Vagina (tissue), 2 donors: ENCODE measurements at regions not wholly inside any gene's neighbourhood (a gene's known extent, or its start where the extent isn't known, plus 50 kb on each side); places are given as distances from the start of the nearest gene placed in this dataset.

ENCODE experiments used
- DNase-seq, 2 donors: peaks; one replicate each; pipeline ENCODE4 v3.0.0-alpha.2; 2017; ENCODE audit errors: extremely low spot score in 2 of 2
- H3K27ac ChIP-seq: fragments of 200-600 bp; sonication (generic); one replicate; pipeline ENCODE4 v1.5.1; 2019
- H3K27me3 ChIP-seq: fragments of 200-600 bp; sonication (generic); one replicate; pipeline ENCODE4 v1.5.1; 2019
- H3K36me3 ChIP-seq, 2 donors: fragments of 200-600 bp; sonication (generic); one replicate each; pipeline ENCODE4 v1.5.1; 2017 to 2019
- H3K4me1 ChIP-seq: fragments of 200-600 bp; sonication (generic); one replicate; pipeline ENCODE4 v1.5.1; 2019
- H3K4me3 ChIP-seq, 2 donors: fragments of 200-600 bp; sonication (generic); 1 replicate in 1 of 2; 2 replicates in 1 of 2; pipeline ENCODE4 v1.5.1; 2016 to 2019
- H3K9me3 ChIP-seq: fragments of 200-600 bp; sonication (generic); one replicate; pipeline ENCODE4 v1.5.1; 2019
- CTCF ChIP-seq, 3 experiments: fragments of 450-650 bp in 2 of 3; fragments of 200-600 bp in 1 of 3; sonication (generic) in 1 of 3; IDR thresholded peaks; one replicate each; pipeline ENCODE4 v1.5.1; 2017 to 2019; ENCODE audit warnings: antibody characterized with exemption in 3 of 3, mild to moderate bottlenecking in 2 of 3, moderate library complexity in 2 of 3
- POLR2A ChIP-seq, 2 donors: fragments of 450-650 bp; IDR thresholded peaks; one replicate each; pipeline ENCODE4 v1.6.1; 2017; ENCODE audit warnings: antibody characterized with exemption in 2 of 2, mild to moderate bottlenecking in 2 of 2, moderate library complexity in 2 of 2
- POLR2AphosphoS5 ChIP-seq, 2 donors: sonication (generic); formaldehyde crosslinking; IDR thresholded peaks; one replicate each; pipeline ENCODE4 v1.9.0; 2017; ENCODE audit warnings: antibody characterized with exemption in 2 of 2, mild to moderate bottlenecking in 2 of 2, low read depth in 1 of 2; ENCODE audit not compliant: insufficient read depth in 1 of 2
- intact Hi-C: fragments of 100-400 bp; cut with DNase I; formaldehyde crosslinking; loops from one replicate; pipeline ENCODE4 v1.15.1; 2023

DNA sequence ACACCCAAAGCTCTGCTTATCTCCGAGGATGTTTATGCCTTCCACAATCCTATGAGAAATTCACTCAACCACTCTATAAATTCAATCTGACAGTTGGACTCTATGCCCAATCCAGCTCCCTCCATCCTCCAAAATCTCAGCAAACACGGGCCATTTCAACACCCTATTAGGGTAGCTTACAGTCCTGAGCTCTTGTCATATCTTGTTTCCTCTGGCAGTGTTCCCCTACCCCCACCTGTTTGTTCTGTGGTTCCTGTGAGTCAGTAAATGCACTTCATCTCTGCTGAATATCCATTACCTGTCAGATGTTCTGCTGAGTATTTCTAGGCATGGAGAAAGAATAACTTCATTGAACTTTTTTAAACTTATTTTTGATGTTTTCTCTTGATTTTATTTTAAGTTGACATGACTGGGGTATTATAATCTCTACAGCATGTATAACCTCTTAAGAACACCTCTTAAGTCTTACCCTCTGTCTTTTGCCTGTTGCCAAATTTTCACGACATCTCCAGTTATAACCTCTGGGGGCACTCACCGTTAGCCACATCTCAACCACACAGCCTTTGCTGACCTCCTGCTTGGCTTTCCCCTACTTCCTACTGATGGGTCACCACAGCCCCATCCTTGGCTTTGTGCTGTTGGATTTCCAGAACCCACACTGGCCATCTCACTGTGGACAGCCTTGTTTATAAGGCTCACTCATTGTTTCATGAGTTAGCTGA, 317.0 kb upstream of the TMPO start:
- TF ChIP-seq POLR2AphosphoS5 (IDR thresholded peaks at IDR 0.05; ENCODE audit: insufficient read depth in 1 of 2, low read depth in 1 of 2) (no peak), POLR2A (IDR thresholded peaks at IDR 0.05) (no peak), CTCF (IDR thresholded peaks at IDR 0.05) (no peak)
- Histone ChIP-seq H3K9me3 (no peaks in the 10 kb centered on the region), H3K36me3 (no peaks in the 10 kb centered on the region), H3K27ac (no peak overlapping the region), H3K27me3 (no peaks in the 10 kb centered on the region), H3K4me3 (no peak overlapping the region), H3K4me1 (no peaks in the 10 kb centered on the region)
- intact Hi-C loops: no loop called here
- DNase-seq: no peak

DNA sequence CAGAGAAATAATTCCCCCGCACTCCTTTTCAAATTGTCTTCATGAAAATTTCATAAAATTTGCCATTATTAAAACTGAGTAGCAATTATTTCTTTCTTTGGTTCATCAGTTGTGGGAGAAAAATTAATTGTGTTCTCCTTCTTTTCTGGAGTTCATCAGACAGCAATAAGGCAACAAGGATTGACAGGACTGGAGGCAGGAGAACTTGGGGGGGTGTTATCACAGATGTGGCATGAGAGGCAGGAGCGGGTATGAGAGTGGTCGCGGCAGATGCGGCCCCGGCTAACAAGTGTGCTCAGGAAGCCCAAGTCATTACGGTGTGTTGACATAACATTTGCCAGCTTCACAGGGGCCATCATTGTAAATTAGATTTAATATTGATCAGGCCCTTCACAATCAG, 306.6 kb upstream of the TMPO start:
- Histone ChIP-seq H3K27me3 (no peaks in the 10 kb centered on the region), H3K4me1 (no peaks in the 10 kb centered on the region), H3K36me3 (no peaks in the 10 kb centered on the region), H3K4me3 (no peak overlapping the region), H3K9me3 (peaks cover 3% of the 10 kb centered on the region), H3K27ac (no peak overlapping the region)
- TF ChIP-seq POLR2AphosphoS5 (IDR thresholded peaks at IDR 0.05; ENCODE audit: insufficient read depth in 1 of 2, low read depth in 1 of 2) (no peak), CTCF (IDR thresholded peaks at IDR 0.05) (no peak), POLR2A (IDR thresholded peaks at IDR 0.05) (no peak)
- no peak for DNase-seq
- intact Hi-C loops: no loop called here

DNA sequence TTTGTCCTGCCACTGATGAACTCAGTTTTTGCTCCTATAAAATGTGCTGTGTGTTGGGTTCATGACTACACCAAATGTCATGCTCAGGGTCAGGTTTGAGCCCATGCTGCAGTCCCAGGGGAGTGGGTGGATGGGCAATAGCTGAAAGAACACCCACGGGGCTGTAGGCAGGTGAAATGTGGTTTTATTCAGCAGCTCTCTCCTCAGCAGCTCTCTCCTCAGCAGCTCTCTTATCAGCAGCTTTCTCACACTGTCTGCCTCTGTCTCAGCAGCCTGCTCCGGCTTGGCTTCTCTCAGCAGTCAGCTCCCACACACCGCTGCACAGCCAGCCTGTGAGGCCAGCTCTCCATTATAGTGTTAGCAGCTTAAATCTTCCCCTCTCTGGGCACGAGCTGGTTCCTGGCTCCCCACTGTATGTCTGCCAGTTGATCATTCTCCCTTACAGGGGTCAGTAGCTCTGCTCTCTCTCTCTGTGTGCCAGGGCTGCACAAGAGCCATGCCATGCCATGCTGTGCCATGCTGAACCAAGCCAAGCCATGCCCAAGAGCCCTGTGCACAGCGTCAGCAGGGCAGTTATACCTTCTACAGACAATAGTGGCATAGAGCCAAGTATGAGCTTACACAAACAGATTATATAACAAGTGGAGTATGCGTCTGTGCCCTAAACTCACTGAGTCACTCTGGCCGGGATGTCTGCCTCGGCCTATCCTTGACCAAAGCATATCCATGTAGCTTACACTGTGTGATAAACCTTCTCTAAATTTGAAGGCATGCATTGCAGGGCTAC, 303.3 kb upstream of the TMPO start:
- no peaks in the 10 kb centered on the region for H3K4me1 ChIP-seq
- no peaks in the 10 kb centered on the region for H3K36me3 ChIP-seq
- no peak for DNase-seq
- H3K27ac ChIP-seq: no peak overlapping the region
- H3K4me3 ChIP-seq: no peak overlapping the region
- H3K9me3 ChIP-seq: peaks cover 3% of the 10 kb centered on the region
- TF ChIP-seq CTCF (IDR thresholded peaks at IDR 0.05) (no peak), POLR2A (IDR thresholded peaks at IDR 0.05) (no peak), POLR2AphosphoS5 (IDR thresholded peaks at IDR 0.05; ENCODE audit: insufficient read depth in 1 of 2, low read depth in 1 of 2) (no peak)
- no peaks in the 10 kb centered on the region for H3K27me3 ChIP-seq
- intact Hi-C loops: no loop called here

DNA sequence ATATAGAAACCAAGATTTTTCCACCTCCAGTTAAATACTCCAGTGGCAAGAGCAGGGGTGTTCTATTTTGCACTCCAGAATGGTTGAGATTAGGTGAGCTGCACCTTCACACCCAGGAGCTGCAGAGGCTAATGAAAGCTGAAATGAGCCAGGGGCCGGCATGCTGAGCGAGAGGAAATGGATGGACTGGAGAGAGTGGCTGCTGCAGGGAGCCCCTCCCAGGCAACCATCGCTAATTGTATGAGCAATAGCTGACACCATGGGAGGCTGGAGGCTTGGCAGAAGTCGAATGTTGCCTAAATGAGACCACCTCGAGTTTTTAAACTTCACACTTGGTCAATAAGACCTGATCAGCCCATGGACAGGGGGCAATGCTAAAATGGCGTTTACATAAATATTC, 301.8 kb upstream of the TMPO start:
- intact Hi-C loops: no loop called here

More for the DNA sequence above, 301.8 kb upstream of the TMPO start:
- Histone ChIP-seq H3K9me3 (no peaks in the 10 kb centered on the region), H3K4me1 (no peaks in the 10 kb centered on the region), H3K27ac (no peak overlapping the region), H3K4me3 (no peak overlapping the region), H3K36me3 (no peaks in the 10 kb centered on the region), H3K27me3 (no peaks in the 10 kb centered on the region)
- no peak for TF ChIP-seq POLR2AphosphoS5 (IDR thresholded peaks at IDR 0.05; ENCODE audit: insufficient read depth in 1 of 2, low read depth in 1 of 2)
- no peak for TF ChIP-seq CTCF (IDR thresholded peaks at IDR 0.05)
- no peak for TF ChIP-seq POLR2A (IDR thresholded peaks at IDR 0.05)
- no peak for DNase-seq
